ENCODE measurements at regions not wholly inside any gene's neighbourhood (a gene's known extent, or its start where the extent isn't known, plus 50 kb on each side); places are given as distances from the start of the nearest gene placed in this dataset.
A peak's percentile ranks its signal among the peaks of the same experiment; 100 is the strongest.
"Not testable (repeated sequence)": the region's sequence is repeated elsewhere in the genome, so short reads cannot be mapped to it uniquely, and the experiment has no call there.

DNA sequence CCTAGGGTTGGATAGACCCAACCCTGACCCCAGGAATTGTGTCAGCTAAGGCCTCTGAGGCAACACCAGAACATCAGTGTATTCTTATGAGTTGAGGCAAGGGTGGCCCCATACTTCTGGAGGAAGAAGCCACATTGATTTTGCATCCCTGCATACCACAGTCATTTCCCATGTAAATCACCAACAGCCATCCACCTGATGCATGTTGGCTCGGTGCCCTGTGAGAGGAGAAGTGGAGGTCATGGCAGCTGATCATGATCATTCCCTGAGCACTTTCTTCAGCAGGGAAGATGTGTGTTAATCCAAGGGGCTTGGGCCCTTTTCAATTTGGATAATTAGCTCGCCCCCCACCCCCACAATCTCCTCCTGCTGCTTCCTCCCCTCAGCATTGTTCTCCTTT, 85.1 kb downstream of the ATP6V0E2 start:
- H3K4me1 ChIP-seq (ENCODE audit: insufficient read depth, low read length); H3K27ac ChIP-seq (ENCODE audit: low read length); BruUV-seq (replicated peaks); H2AFZ ChIP-seq (ENCODE audit: low read length); H4K20me1 ChIP-seq (ENCODE audit: low read length); DNase-seq; POLR2A ChIA-PET (ENCODE audit: unreplicated experiment); H3K4me3 ChIP-seq (ENCODE audit: low read length); CTCF ChIA-PET; intact Hi-C loops (cut with micrococcal nuclease); H3K9ac ChIP-seq (ENCODE audit: low read length); H3K9me3 ChIP-seq (ENCODE audit: low read length); H3K36me3 ChIP-seq (ENCODE audit: low read depth, low read length); H3K79me2 ChIP-seq (ENCODE audit: low read length); H3K27me3 ChIP-seq (ENCODE audit: low read length); H3F3A ChIP-seq (ENCODE audit: low read length, unreplicated experiment); H3K4me2 ChIP-seq (ENCODE audit: low read length); ATAC-seq; H3K9me2 ChIP-seq (replicated peaks; ENCODE audit: low read length): not testable (repeated sequence)

GRCh38 chr7:149960863-149961262, 87.1 kb downstream of the ATP6V0E2 start:
- H3F3A ChIP-seq (ENCODE audit: low read length, unreplicated experiment); H3K27ac ChIP-seq (ENCODE audit: low read length); BruUV-seq (replicated peaks); ATAC-seq; H3K4me2 ChIP-seq (ENCODE audit: low read length); H3K9me2 ChIP-seq (replicated peaks; ENCODE audit: low read length); intact Hi-C loops (cut with micrococcal nuclease); CTCF ChIA-PET; POLR2A ChIA-PET (ENCODE audit: unreplicated experiment); H3K9me3 ChIP-seq (ENCODE audit: low read length); H3K9ac ChIP-seq (ENCODE audit: low read length); H3K79me2 ChIP-seq (ENCODE audit: low read length); DNase-seq; H3K27me3 ChIP-seq (ENCODE audit: low read length); H3K4me1 ChIP-seq (ENCODE audit: insufficient read depth, low read length); H3K4me3 ChIP-seq (ENCODE audit: low read length); H4K20me1 ChIP-seq (ENCODE audit: low read length); H3K36me3 ChIP-seq (ENCODE audit: low read depth, low read length); H2AFZ ChIP-seq (ENCODE audit: low read length): not testable (repeated sequence)

- H3K4me3 ChIP-seq (ENCODE audit: low read length); H3K79me2 ChIP-seq (ENCODE audit: low read length); H3K36me3 ChIP-seq (ENCODE audit: low read depth, low read length); ATAC-seq; H3K4me1 ChIP-seq (ENCODE audit: insufficient read depth, low read length); CTCF ChIA-PET; BruUV-seq (replicated peaks); POLR2A ChIA-PET (ENCODE audit: unreplicated experiment); H4K20me1 ChIP-seq (ENCODE audit: low read length); intact Hi-C loops (cut with micrococcal nuclease); H3K27me3 ChIP-seq (ENCODE audit: low read length); H3K4me2 ChIP-seq (ENCODE audit: low read length); H3K9ac ChIP-seq (ENCODE audit: low read length); DNase-seq; H2AFZ ChIP-seq (ENCODE audit: low read length); H3F3A ChIP-seq (ENCODE audit: low read length, unreplicated experiment); H3K9me2 ChIP-seq (replicated peaks; ENCODE audit: low read length); H3K27ac ChIP-seq (ENCODE audit: low read length); H3K9me3 ChIP-seq (ENCODE audit: low read length): not testable (repeated sequence)
Measured at GRCh38 chr7:149961878-149962277, 88.1 kb downstream of the ATP6V0E2 start.

- H3K36me3 ChIP-seq (ENCODE audit: low read depth, low read length); H3K4me3 ChIP-seq (ENCODE audit: low read length); H3K4me1 ChIP-seq (ENCODE audit: insufficient read depth, low read length); H3K27me3 ChIP-seq (ENCODE audit: low read length); DNase-seq; intact Hi-C loops (cut with micrococcal nuclease); H3K4me2 ChIP-seq (ENCODE audit: low read length); BruUV-seq (replicated peaks); H4K20me1 ChIP-seq (ENCODE audit: low read length); H3K9me2 ChIP-seq (replicated peaks; ENCODE audit: low read length); H2AFZ ChIP-seq (ENCODE audit: low read length); H3K9ac ChIP-seq (ENCODE audit: low read length); POLR2A ChIA-PET (ENCODE audit: unreplicated experiment); H3F3A ChIP-seq (ENCODE audit: low read length, unreplicated experiment); H3K9me3 ChIP-seq (ENCODE audit: low read length); ATAC-seq; H3K79me2 ChIP-seq (ENCODE audit: low read length); H3K27ac ChIP-seq (ENCODE audit: low read length); CTCF ChIA-PET: not testable (repeated sequence)
Measured at GRCh38 chr7:149962685-149963319, 89.0 kb downstream of the ATP6V0E2 start.

GRCh38 chr7:149963985-149964384, 90.2 kb downstream of the ATP6V0E2 start:
- H3F3A ChIP-seq (ENCODE audit: low read length, unreplicated experiment); POLR2A ChIA-PET (ENCODE audit: unreplicated experiment); intact Hi-C loops (cut with micrococcal nuclease); H4K20me1 ChIP-seq (ENCODE audit: low read length); H2AFZ ChIP-seq (ENCODE audit: low read length); H3K27ac ChIP-seq (ENCODE audit: low read length); H3K9ac ChIP-seq (ENCODE audit: low read length); H3K9me2 ChIP-seq (replicated peaks; ENCODE audit: low read length); H3K27me3 ChIP-seq (ENCODE audit: low read length); H3K9me3 ChIP-seq (ENCODE audit: low read length); DNase-seq; CTCF ChIA-PET; H3K4me1 ChIP-seq (ENCODE audit: insufficient read depth, low read length); H3K4me2 ChIP-seq (ENCODE audit: low read length); H3K4me3 ChIP-seq (ENCODE audit: low read length); H3K79me2 ChIP-seq (ENCODE audit: low read length); BruUV-seq (replicated peaks); H3K36me3 ChIP-seq (ENCODE audit: low read depth, low read length): not testable (repeated sequence)
- peak; percentile 68 for ATAC-seq

DNA sequence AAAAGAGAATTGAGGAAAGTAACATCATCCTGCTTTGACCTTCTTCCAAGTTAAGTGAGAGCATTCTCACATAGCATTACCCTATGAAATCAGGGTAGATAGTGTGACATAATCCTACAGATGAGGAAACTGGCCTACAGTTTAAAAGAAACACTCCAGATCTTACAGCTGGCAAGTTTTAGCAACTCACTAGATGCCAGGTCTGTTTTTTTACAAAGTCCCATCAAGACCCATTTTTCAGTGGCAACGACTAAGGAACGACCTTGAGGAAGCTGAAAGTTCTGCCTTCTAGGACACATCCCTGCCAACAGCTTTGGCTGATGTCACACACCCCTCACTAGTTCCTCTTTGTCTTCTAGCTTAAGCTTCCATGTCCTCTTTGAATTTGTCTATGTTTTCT, 92.7 kb downstream of the ATP6V0E2 start:
- ATAC-seq; H4K20me1 ChIP-seq (ENCODE audit: low read length); POLR2A ChIA-PET (ENCODE audit: unreplicated experiment); intact Hi-C loops (cut with micrococcal nuclease); H3K4me1 ChIP-seq (ENCODE audit: insufficient read depth, low read length); H3K4me3 ChIP-seq (ENCODE audit: low read length); H3F3A ChIP-seq (ENCODE audit: low read length, unreplicated experiment); H3K9me2 ChIP-seq (replicated peaks; ENCODE audit: low read length); H3K4me2 ChIP-seq (ENCODE audit: low read length); H3K27me3 ChIP-seq (ENCODE audit: low read length); BruUV-seq (replicated peaks); DNase-seq; H3K36me3 ChIP-seq (ENCODE audit: low read depth, low read length); H3K27ac ChIP-seq (ENCODE audit: low read length); H3K79me2 ChIP-seq (ENCODE audit: low read length); H2AFZ ChIP-seq (ENCODE audit: low read length); H3K9ac ChIP-seq (ENCODE audit: low read length); CTCF ChIA-PET; H3K9me3 ChIP-seq (ENCODE audit: low read length): not testable (repeated sequence)

GRCh38 chr7:149972977-149973376, 99.2 kb downstream of the ATP6V0E2 start:
- intact Hi-C loops (cut with micrococcal nuclease); POLR2A ChIA-PET (ENCODE audit: unreplicated experiment); CTCF ChIA-PET; ATAC-seq; H3K36me3 ChIP-seq (ENCODE audit: low read depth, low read length); H3K4me3 ChIP-seq (ENCODE audit: low read length); H3K4me1 ChIP-seq (ENCODE audit: insufficient read depth, low read length); H3K79me2 ChIP-seq (ENCODE audit: low read length); DNase-seq; H4K20me1 ChIP-seq (ENCODE audit: low read length); H2AFZ ChIP-seq (ENCODE audit: low read length); H3F3A ChIP-seq (ENCODE audit: low read length, unreplicated experiment); H3K9me3 ChIP-seq (ENCODE audit: low read length); BruUV-seq (replicated peaks); H3K9me2 ChIP-seq (replicated peaks; ENCODE audit: low read length); H3K9ac ChIP-seq (ENCODE audit: low read length); H3K4me2 ChIP-seq (ENCODE audit: low read length); H3K27ac ChIP-seq (ENCODE audit: low read length): not testable (repeated sequence)
- peaks cover 17% of the 10 kb centered on the region for H3K27me3 ChIP-seq (ENCODE audit: low read length)

Measured in PC-3 (cell line).